Fibroblast of lung (primary cell): ENCODE measurements at regions not wholly inside any gene's neighbourhood (a gene's known extent, or its start where the extent isn't known, plus 50 kb on each side); places are given as distances from the start of the nearest gene placed in this dataset.

Experiments used
- DNase-seq, 2 donors: peaks; one replicate each; pipeline versions ENCODE4 v3.0.0 to v3.0.0-alpha.2; 2010; ENCODE audit warnings: low read depth in 2 of 2
- H2AFZ ChIP-seq: 2 replicates; pipeline ENCODE4 v1.5.1; 2012; ENCODE audit warnings: low read length, control low read depth, inconsistent platforms
- H3K27ac ChIP-seq: 2 replicates; pipeline ENCODE4 v1.5.1; 2011; ENCODE audit warnings: low read length, control low read depth; ENCODE audit not compliant: insufficient read depth
- H3K27me3 ChIP-seq: 2 replicates; pipeline ENCODE4 v1.5.1; 2011; ENCODE audit warnings: mild to moderate bottlenecking, low read length; ENCODE audit not compliant: control insufficient read depth, insufficient read depth
- H3K36me3 ChIP-seq: 2 replicates; pipeline ENCODE4 v1.5.1; 2011; ENCODE audit warnings: low read length; ENCODE audit not compliant: control insufficient read depth, insufficient read depth
- H3K4me1 ChIP-seq: 2 replicates; pipeline ENCODE4 v1.5.1; 2011; ENCODE audit warnings: low read length; ENCODE audit not compliant: control insufficient read depth, insufficient read depth; ENCODE audit errors: extremely low read depth
- H3K4me2 ChIP-seq: 2 replicates; pipeline ENCODE4 v1.5.1; 2011; ENCODE audit warnings: low read length, control low read depth; ENCODE audit not compliant: insufficient read depth; ENCODE audit errors: extremely low read depth
- H3K4me3 ChIP-seq, 4 experiments: fragments of 200-600 bp in 1 of 4; sonication (generic) in 1 of 4; replicated peaks in 1 of 4; 2 replicates each; pipeline ENCODE4 v1.5.1; 2011 to 2016; ENCODE audit warnings: low read length in 4 of 4, low read depth in 3 of 4, mild to moderate bottlenecking in 3 of 4, control low read depth in 2 of 4, inconsistent platforms in 1 of 4, mixed read lengths in 1 of 4; ENCODE audit not compliant: insufficient read depth in 1 of 4; ENCODE audit errors: control extremely low read depth in 1 of 4
- H3K79me2 ChIP-seq: 2 replicates; pipeline ENCODE4 v1.5.1; 2012; ENCODE audit warnings: mild to moderate bottlenecking, low read length, inconsistent platforms; ENCODE audit not compliant: control insufficient read depth, insufficient read depth
- H3K9ac ChIP-seq: 2 replicates; pipeline ENCODE4 v1.5.1; 2011; ENCODE audit warnings: mild to moderate bottlenecking, low read length, control low read depth; ENCODE audit not compliant: insufficient read depth
- H3K9me3 ChIP-seq: 2 replicates; pipeline ENCODE4 v1.5.1; 2012; ENCODE audit warnings: low read depth, low read length; ENCODE audit not compliant: control insufficient read depth, insufficient read depth
- H4K20me1 ChIP-seq: 2 replicates; pipeline ENCODE4 v1.5.1; 2011; ENCODE audit warnings: low read length; ENCODE audit not compliant: control insufficient read depth, insufficient read depth; ENCODE audit errors: extremely low read depth
- EZH2 ChIP-seq: IDR thresholded peaks from 2 replicates; pipeline ENCODE4 v1.5.1; 2012; ENCODE audit warnings: low read length, control low read depth, mild to moderate bottlenecking; ENCODE audit errors: missing control alignments
- TF ChIP-seq, protein P1 (sequence below), 2 donors: IDR thresholded peaks in 1 of 2; conservative IDR thresholded peaks in 1 of 2; 1 replicate in 1 of 2; 2 replicates in 1 of 2; pipeline ENCODE4 v1.5.1; 2011 to 2012; ENCODE audit warnings: low read length in 2 of 2, control low read depth in 1 of 2, inconsistent platforms in 1 of 2, low read depth in 1 of 2, mild to moderate bottlenecking in 1 of 2

- DNase-seq: peak in 1 of 2 donors; percentile 24
- H3K9me3 ChIP-seq: no peaks in the 10 kb centered on the region
- no peaks in the 10 kb centered on the region for H3K27me3 ChIP-seq
- no peak overlapping the region for H2AFZ ChIP-seq
- TF ChIP-seq, protein P1, sequence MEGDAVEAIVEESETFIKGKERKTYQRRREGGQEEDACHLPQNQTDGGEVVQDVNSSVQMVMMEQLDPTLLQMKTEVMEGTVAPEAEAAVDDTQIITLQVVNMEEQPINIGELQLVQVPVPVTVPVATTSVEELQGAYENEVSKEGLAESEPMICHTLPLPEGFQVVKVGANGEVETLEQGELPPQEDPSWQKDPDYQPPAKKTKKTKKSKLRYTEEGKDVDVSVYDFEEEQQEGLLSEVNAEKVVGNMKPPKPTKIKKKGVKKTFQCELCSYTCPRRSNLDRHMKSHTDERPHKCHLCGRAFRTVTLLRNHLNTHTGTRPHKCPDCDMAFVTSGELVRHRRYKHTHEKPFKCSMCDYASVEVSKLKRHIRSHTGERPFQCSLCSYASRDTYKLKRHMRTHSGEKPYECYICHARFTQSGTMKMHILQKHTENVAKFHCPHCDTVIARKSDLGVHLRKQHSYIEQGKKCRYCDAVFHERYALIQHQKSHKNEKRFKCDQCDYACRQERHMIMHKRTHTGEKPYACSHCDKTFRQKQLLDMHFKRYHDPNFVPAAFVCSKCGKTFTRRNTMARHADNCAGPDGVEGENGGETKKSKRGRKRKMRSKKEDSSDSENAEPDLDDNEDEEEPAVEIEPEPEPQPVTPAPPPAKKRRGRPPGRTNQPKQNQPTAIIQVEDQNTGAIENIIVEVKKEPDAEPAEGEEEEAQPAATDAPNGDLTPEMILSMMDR (conservative IDR thresholded peaks at IDR 0.05 in 1 of 2, IDR thresholded peaks at IDR 0.05 in 1 of 2; ENCODE audit: low read depth in 1 of 2, low read length in 2 of 2): no peak
- no peak for TF ChIP-seq EZH2
- no peaks in the 10 kb centered on the region for H4K20me1 ChIP-seq
- H3K4me3 ChIP-seq: no peak overlapping the region
- H3K27ac ChIP-seq: no peak overlapping the region
- no peaks in the 10 kb centered on the region for H3K36me3 ChIP-seq
- no peaks in the 10 kb centered on the region for H3K4me1 ChIP-seq
- H3K9ac ChIP-seq: no peak overlapping the region
- no peaks in the 10 kb centered on the region for H3K79me2 ChIP-seq
- H3K4me2 ChIP-seq: no peak overlapping the region
These were observed 327.2 kb downstream of the MDFIC start for GRCh38 chr7:115249080-115249479.

DNA sequence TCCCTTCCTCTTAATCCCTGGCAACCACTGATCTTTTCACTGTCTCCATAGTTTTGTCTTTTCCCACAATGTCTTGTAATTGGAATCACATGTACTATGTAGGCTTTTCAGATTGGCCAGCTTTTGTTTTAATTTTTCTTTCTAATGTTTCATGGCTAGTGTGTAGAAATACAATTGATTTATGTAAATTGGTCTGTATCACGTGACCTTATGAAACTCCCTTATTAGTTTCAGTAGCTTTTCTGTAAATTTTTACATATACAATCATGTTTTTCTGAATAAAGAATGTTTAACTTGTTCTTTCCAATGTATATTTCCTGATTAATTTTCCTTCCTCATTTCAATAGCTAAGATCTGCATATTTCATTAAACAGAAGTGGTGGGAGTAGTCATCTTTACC lies 319.3 kb downstream of the MDFIC start:
- no peak for TF ChIP-seq EZH2
- TF ChIP-seq, protein P1 (conservative IDR thresholded peaks at IDR 0.05 in 1 of 2, IDR thresholded peaks at IDR 0.05 in 1 of 2; ENCODE audit: low read depth in 1 of 2, low read length in 2 of 2): no peak
- Histone ChIP-seq H4K20me1 (no peaks in the 10 kb centered on the region), H3K27me3 (no peaks in the 10 kb centered on the region), H3K4me2 (no peak overlapping the region), H3K9ac (no peak overlapping the region), H3K4me1 (no peaks in the 10 kb centered on the region), H3K9me3 (no peaks in the 10 kb centered on the region), H2AFZ (no peak overlapping the region), H3K4me3 (no peak overlapping the region), H3K79me2 (no peaks in the 10 kb centered on the region), H3K27ac (no peak overlapping the region), H3K36me3 (no peaks in the 10 kb centered on the region)
- no peak for DNase-seq

GRCh38 chr7:115240242-115240641 lies 318.3 kb downstream of the MDFIC start:
- Histone ChIP-seq H3K27ac (no peak overlapping the region), H3K4me3 (no peak overlapping the region), H2AFZ (no peak overlapping the region), H3K9me3 (no peaks in the 10 kb centered on the region), H3K9ac (no peak overlapping the region), H3K4me1 (no peaks in the 10 kb centered on the region), H3K79me2 (no peaks in the 10 kb centered on the region), H3K36me3 (no peaks in the 10 kb centered on the region), H3K4me2 (no peak overlapping the region), H4K20me1 (no peaks in the 10 kb centered on the region), H3K27me3 (no peaks in the 10 kb centered on the region)
- TF ChIP-seq, protein P1 (conservative IDR thresholded peaks at IDR 0.05 in 1 of 2, IDR thresholded peaks at IDR 0.05 in 1 of 2; ENCODE audit: low read depth in 1 of 2, low read length in 2 of 2): no peak
- TF ChIP-seq EZH2: no peak
- peak in 1 of 2 donors; percentile 24 for DNase-seq
